Neural progenitor cell (in vitro differentiated cells): ENCODE measurements at regions not wholly inside any gene's neighbourhood (a gene's known extent, or its start where the extent isn't known, plus 50 kb on each side); places are given as distances from the start of the nearest gene placed in this dataset.

Experiments used
- CTCF ChIP-seq: fragments of 200-600 bp; sonication (generic); IDR thresholded peaks from 2 replicates; pipeline ENCODE4 v1.5.1; 2017; ENCODE audit warnings: antibody characterized with exemption, mild to moderate bottlenecking
- EZH2 ChIP-seq: fragments of 200-600 bp; sonication (generic); IDR thresholded peaks from 2 replicates; pipeline ENCODE4 v1.6.1; 2017; ENCODE audit warnings: antibody characterized with exemption, mild to moderate bottlenecking, moderate library complexity

- no peak for TF ChIP-seq CTCF
- TF ChIP-seq EZH2 = no peak
Observed at GRCh38 chr9:119544492-119544891, 175.3 kb upstream of the BRINP1 start.
